Amygdala (tissue), 56 donors: ENCODE measurements at regions not wholly inside any gene's neighbourhood (a gene's known extent, or its start where the extent isn't known, plus 50 kb on each side); places are given as distances from the start of the nearest gene placed in this dataset.
A peak's percentile ranks its signal among the peaks of the same experiment; 100 is the strongest.
"Not testable (repeated sequence)": the region's sequence is repeated elsewhere in the genome, so short reads cannot be mapped to it uniquely, and the experiment has no call there.

Source experiments
- DNase-seq, 56 donors: peaks; one replicate each; lab custom pipeline; 2025; lab: John Stamatoyannopoulos, UW

DNA sequence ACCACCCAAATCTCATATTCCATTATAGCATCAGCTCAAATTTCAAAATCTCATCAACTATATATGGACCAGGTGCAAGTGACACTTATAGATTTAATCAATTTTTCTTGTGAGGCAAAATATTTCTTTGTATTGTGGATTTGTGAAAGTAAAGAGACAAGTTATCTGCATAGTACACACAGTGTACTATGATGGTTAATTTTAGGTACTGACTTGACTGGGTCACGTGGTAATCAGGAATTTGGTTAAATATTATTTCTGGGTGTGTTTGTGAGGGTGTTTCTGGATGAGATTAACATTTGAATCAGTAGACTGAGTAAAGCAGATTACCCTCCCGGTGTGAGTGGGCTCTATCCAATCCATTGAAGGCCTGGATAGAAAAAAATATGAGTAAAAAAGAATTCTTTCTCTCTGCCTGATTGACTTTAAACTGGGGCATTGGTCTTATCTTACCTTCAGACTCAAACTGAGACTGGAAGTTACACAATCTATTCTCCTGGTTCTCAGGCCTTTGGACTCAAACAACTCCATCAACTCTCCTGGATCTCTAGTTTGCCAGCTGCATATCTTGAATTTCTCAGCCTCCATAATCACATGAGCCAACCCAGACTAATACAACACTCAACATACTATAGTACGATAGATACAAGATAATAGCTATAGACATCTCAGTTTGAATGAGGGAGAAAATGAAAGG is 799.9 kb downstream of the NAP1L3 start:
- DNase-seq, result not testable (repeated sequence)

DNA sequence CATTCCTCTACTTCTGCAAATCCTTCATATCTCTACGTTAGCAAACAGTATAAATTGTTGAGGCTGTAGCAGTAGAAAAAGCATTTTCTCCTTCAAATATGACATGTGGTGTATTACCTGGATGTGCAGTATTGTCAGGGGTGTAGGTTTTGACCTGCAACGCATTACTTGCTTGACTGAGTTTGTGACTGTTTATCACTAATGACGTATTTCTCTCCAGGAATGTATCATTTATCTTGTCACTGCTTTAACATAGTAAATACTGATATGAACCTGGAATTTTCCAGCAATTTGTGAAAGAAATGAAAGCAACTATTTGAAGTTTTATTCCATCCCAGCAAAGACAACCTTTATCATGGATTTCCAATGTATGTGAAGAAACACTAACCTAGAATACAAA is 823.4 kb downstream of the NAP1L3 start:
- DNase-seq, result not testable (repeated sequence)

DNA sequence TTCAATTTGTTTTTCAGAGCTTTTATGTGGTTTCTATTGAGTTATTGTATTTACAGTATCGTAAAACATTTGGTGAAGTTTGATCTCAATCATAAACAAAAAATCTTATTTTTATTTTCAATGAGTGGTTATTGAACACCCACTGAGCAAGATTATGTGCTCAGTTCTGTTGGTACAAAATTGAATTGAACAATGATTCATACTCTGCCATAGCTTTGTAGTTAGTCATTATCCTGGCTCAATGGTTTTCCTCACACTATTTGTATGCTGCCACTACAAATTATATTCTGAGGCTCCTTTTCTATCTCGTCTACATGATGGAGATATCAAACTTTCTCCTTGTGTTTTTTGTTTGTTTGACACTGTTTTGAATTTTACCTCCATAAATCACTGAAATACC is 829.5 kb downstream of the NAP1L3 start:
- not testable (repeated sequence) for DNase-seq

DNA sequence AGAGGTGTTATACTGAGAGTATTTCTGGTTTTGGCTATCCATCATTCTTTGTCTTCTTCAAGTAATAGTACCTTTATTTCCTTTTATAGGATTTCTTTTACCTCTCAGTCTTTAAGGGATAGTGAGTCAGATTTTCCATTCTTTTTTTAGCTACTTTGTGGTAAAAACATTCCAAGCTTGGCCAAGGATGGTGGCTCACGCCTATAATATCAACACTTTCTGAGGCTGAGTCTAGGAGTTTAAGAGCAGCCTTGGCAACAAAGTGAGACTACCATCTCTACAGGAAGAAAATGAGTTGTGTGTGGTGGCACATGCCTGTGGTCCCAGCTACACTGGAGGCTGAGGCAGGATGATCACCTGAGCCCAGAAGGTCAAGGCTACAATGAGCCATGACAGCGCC is 840.6 kb downstream of the NAP1L3 start:
- not testable (repeated sequence) for DNase-seq

DNA sequence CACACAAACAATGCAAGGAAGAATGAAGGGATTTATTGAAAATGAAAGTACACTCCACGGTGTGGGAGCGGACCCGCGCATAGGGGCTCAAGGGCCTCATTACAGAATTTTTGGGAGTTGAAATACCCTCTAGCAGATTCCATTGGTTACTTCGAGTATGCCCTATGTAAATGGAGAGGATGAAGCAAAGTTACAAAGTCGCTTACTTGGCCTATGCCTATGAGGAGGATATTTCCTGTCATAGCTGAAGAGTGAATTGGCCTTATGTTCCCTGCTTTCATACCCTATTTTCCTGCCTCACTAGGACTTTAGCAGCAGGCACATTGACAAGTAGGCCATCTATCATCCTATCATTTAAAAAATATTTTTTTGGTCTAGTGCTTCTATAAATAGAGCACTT is 843.3 kb downstream of the NAP1L3 start:
- DNase-seq, result not testable (repeated sequence)

DNA sequence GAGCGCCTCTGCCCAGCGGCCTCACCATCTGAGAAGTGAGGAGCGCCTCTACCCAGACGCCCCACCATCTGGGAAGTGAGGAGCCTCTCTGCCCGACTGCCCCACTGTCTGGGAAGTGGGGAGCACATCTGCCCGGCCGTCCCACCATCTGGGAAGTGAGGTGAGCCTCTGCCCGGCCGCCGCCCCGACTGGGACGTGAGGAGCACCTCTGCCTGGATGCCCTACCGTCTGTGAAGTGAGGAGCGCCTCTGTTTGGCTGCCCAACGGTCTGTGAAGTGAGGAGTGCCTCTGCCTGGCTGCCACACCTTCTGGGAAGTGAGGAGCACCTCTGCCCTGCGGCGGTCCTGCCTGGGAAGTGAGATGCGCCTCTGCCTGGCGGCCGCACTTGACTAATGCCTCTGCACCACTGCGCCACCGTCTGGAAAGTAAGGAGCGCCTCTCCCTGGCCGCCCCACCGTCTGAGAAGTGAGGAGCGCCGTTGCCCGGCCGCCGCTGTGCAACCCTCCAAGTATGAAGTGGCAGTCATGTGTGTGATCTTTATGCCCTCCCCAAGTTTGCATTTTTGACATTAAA is 851.7 kb downstream of the NAP1L3 start:
- peak in 1 of 56 donors; percentile 3 for DNase-seq

DNA sequence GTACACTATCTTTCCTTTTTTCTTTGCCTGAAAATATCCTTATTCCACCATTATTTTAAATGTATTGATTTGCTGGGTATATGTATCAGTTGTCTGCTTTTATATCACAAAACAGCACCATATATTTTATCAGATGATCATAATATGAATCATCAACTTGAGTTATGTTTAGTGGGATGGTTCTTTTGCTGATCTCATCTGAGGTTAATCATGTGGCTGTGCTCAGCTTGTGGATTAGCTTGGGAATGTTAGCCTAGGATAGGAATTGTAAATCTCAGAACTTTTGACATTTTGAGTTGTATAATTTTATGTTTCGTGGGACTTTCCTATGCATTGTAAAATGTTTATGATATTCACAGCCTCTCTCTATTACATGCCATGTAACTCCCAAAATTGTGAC is 881.3 kb downstream of the NAP1L3 start:
- DNase-seq, result not testable (repeated sequence)

DNA sequence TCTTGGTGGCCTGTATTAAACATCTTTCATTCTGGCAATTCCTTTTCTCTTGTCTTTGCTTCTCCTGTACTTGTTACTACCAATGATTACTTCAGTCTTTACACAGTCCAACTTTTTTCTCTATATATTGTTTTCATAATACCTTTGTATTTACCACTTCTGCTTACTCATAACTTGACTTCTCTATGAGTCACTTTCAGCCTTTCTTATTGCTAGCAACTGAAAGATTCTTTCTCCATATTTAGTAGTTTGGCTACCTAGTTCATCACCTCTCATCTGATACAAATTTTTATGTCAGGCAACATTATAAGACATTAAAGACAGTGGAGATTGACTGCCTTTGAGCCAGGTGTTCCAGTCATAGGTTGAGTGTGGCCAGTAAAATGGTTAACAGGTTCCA is 893.3 kb downstream of the NAP1L3 start:
- not testable (repeated sequence) for DNase-seq

DNA sequence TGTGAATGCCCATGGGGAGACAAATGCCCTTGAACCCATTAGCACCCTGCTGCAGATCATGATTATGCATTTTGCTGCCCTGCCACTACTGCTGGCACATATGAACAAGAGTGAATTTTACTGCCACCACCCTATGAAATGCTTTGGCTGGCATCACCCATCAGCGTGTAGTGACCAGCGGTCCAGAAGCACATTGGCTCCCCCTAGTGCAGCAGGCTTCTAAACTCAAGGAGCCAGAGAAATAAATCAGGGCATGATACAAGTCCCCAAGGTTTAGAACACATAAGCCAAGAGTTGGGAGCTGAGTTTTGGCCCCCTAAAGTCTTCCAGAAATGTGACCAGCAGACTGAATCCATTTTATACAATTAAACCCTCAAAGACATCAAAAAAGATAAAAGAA is 899.4 kb downstream of the NAP1L3 start:
- DNase-seq, result peak in 1 of 56 donors; percentile 0

DNA sequence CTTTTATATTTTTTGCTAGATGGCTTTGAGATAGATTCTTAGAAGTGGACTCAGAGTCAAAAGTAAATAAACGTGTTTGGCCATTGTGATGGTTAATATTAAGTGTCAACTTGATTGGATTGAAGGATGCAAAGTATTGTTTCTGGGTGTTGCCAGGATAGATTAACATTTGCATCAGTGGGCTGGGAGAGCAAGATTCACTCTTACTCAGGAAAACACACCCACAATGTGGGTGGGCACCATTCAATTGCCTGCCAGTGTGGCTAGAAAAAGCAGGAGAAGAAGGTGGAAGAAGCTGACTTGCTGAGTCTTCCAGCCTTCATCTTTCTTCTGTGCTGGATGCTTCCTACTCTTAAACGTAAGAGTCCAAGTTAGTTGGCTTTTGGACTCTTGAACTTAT is 912.4 kb downstream of the NAP1L3 start:
- DNase-seq, result not testable (repeated sequence)
